NT2/D1 (cell line): ENCODE measurements at regions not wholly inside any gene's neighbourhood (a gene's known extent, or its start where the extent isn't known, plus 50 kb on each side); places are given as distances from the start of the nearest gene placed in this dataset.

Source experiments
- DNase-seq: peaks from one replicate; pipeline ENCODE4 v3.0.0-alpha.2; 2011; ENCODE audit warnings: low read depth, low spot score
- H3K27me3 ChIP-seq: 2 replicates; pipeline ENCODE4 v1.6.0; 2011; ENCODE audit warnings: mild to moderate bottlenecking; ENCODE audit not compliant: insufficient read length, insufficient read depth
- H3K36me3 ChIP-seq: 2 replicates; pipeline ENCODE4 v1.6.1; 2011; ENCODE audit warnings: mild to moderate bottlenecking, low read length, mixed read lengths; ENCODE audit not compliant: insufficient read depth, insufficient read length
- H3K4me1 ChIP-seq: 2 replicates; pipeline ENCODE4 v1.5.1; 2011; ENCODE audit not compliant: insufficient read depth, insufficient read length
- H3K4me3 ChIP-seq: 2 replicates; pipeline ENCODE4 v1.5.1; 2011; ENCODE audit warnings: low read depth; ENCODE audit not compliant: insufficient read length
- H3K9ac ChIP-seq: 2 replicates; pipeline ENCODE4 v1.6.0; 2011; ENCODE audit warnings: low read depth; ENCODE audit not compliant: insufficient read length
- H3K9me3 ChIP-seq: 2 replicates; pipeline ENCODE4 v1.5.1; 2011; ENCODE audit warnings: mild to moderate bottlenecking, low read length; ENCODE audit not compliant: insufficient read depth
- SUZ12 ChIP-seq: IDR thresholded peaks from 2 replicates; pipeline ENCODE4 v1.6.1; 2011; ENCODE audit not compliant: insufficient read length, insufficient read depth; ENCODE audit errors: extremely low read depth
- YY1 ChIP-seq: IDR thresholded peaks from 2 replicates; pipeline ENCODE4 v1.6.1; 2011; ENCODE audit not compliant: insufficient read length, insufficient read depth
- ZNF274 ChIP-seq: IDR thresholded peaks from 2 replicates; pipeline ENCODE4 v1.6.1; 2011; ENCODE audit warnings: mild to moderate bottlenecking, low read depth, low read length

DNA sequence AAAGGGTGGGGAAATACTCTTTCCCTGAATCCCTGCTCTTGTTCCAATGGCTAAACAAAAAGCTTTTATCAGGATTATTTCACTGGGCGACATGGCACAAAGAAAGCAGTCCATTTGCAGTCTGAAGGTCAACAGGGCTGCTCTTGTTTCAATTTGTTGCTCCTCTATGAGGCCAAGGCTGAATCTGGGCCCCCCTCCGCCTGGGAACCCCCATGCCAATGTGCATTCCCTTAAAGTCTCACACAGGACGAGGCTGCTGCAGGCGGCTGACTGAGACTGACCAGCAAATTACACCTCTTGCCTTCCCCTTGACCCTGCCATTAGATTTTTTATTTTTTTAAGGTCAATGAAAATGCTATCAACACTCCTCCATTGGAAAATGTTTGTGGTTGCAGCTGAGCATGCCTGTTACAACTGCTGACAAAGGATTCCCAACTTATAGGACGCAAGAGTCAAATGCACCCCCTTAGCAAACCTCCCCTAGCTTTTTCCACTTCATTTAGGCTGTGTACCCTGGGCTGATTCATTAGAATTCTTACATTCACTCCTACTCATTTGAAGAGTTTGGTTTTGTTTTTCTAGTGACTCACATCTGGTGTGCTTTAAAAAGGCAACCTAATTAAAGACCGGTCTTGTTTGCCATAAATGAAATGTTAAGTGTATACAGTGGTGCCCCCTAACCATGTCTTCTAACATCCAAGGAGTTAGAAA is 60.8 kb upstream of the ARHGEF3 start:
- Histone ChIP-seq H3K27me3 (no peaks in the 10 kb centered on the region), H3K9me3 (no peaks in the 10 kb centered on the region), H3K4me3 (no peak overlapping the region), H3K9ac (no peak overlapping the region), H3K36me3 (no peaks in the 10 kb centered on the region), H3K4me1 (peaks cover 4% of the 10 kb centered on the region)
- no peak for DNase-seq
- TF ChIP-seq ZNF274: no peak
- TF ChIP-seq YY1: no peak
- no peak for TF ChIP-seq SUZ12

GRCh38 chr3:56861511-56861910 is 59.8 kb upstream of the ARHGEF3 start:
- no peak overlapping the region for H3K9ac ChIP-seq
- H3K9me3 ChIP-seq: no peaks in the 10 kb centered on the region
- DNase-seq: no peak
- H3K4me1 ChIP-seq: peaks cover 4% of the 10 kb centered on the region
- H3K4me3 ChIP-seq: no peak overlapping the region
- no peaks in the 10 kb centered on the region for H3K36me3 ChIP-seq
- TF ChIP-seq SUZ12: no peak
- no peaks in the 10 kb centered on the region for H3K27me3 ChIP-seq

- Histone ChIP-seq H3K9me3 (no peaks in the 10 kb centered on the region), H3K36me3 (no peaks in the 10 kb centered on the region), H3K9ac (no peak overlapping the region), H3K27me3 (no peaks in the 10 kb centered on the region), H3K4me3 (no peak overlapping the region), H3K4me1 (peaks cover 4% of the 10 kb centered on the region)
- no peak for DNase-seq
- TF ChIP-seq ZNF274: no peak
- TF ChIP-seq YY1: no peak
- TF ChIP-seq SUZ12: no peak
Measured at GRCh38 chr3:56860939-56861338, 59.2 kb upstream of the ARHGEF3 start.

DNA sequence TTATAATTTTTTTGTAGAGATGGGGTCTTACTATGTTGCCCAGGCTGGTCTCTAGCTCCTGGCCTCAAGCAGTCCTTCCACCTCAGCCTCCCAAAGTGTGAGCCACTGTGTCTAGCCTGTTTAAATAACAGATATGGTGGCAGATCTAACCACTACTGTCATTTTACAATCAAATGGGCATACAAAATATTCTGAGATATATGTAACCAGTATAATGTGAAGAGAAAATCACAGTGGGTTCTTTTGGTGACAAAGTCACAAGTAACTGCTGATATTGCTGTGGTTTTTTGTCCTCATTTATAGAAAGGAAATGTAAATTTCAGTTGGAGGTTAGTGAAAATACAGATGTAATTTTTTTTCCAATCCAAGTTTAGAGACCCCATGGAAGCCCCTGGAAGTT is 58.6 kb upstream of the ARHGEF3 start:
- Histone ChIP-seq H3K9me3 (no peaks in the 10 kb centered on the region), H3K36me3 (no peaks in the 10 kb centered on the region), H3K9ac (no peak overlapping the region), H3K27me3 (no peaks in the 10 kb centered on the region), H3K4me3 (no peak overlapping the region), H3K4me1 (peaks cover 4% of the 10 kb centered on the region)
- TF ChIP-seq SUZ12: no peak
- TF ChIP-seq YY1: no peak
- TF ChIP-seq ZNF274: no peak
- no peak for DNase-seq

DNA sequence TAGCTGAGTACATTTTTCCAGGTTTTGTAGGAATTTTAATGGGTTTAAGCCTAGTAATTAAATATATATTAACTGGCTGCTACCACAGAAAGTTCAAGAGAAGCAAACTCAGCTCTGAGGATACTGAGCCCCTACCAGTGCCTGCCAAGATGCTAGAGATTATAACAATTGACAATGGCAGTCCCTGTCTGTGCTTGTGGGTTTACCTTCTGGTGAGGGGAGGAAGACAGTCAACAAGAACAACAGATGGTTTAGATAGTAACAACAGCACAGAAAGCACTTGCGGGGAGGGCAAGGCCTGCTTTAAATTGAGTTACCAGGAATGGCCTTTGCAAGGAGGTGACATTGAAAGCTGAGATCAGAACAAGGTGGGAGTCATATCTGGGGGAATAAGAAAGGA is 56.6 kb upstream of the ARHGEF3 start:
- no peaks in the 10 kb centered on the region for H3K27me3 ChIP-seq
- DNase-seq: no peak
- H3K9me3 ChIP-seq: no peaks in the 10 kb centered on the region
- no peak overlapping the region for H3K4me3 ChIP-seq
- no peak overlapping the region for H3K9ac ChIP-seq
- TF ChIP-seq YY1 (no peak), SUZ12 (no peak), ZNF274 (no peak)
- no peaks in the 10 kb centered on the region for H3K36me3 ChIP-seq
- peaks cover 4% of the 10 kb centered on the region for H3K4me1 ChIP-seq

GRCh38 chr3:56857178-56857577 is 55.4 kb upstream of the ARHGEF3 start:
- peaks cover 4% of the 10 kb centered on the region for H3K4me1 ChIP-seq
- H3K9me3 ChIP-seq: no peaks in the 10 kb centered on the region
- DNase-seq: no peak
- H3K9ac ChIP-seq: no peak overlapping the region
- no peaks in the 10 kb centered on the region for H3K27me3 ChIP-seq
- H3K4me3 ChIP-seq: no peak overlapping the region
- TF ChIP-seq SUZ12 (no peak), ZNF274 (no peak), YY1 (no peak)
- H3K36me3 ChIP-seq: no peaks in the 10 kb centered on the region

DNA sequence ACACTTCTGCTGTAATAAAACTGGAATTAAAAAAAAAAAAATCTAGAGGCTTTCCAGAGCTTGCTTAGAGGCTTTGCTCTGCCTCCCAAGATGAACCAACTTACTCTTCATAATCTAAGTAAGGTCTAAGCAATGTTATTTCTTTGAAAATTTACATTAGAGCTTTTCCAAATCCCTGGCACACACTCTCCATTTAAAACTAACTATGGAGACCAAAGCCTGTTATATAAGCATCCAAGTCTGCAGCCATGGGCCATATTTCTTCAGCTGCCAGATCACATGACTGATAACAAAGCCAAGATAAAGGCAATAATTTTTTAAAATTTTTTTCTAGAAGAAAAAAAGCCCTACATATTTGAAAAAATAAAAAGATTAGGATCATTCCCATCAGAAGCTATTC is 55.0 kb upstream of the ARHGEF3 start:
- H3K4me1 ChIP-seq: peaks cover 4% of the 10 kb centered on the region
- H3K9ac ChIP-seq: no peak overlapping the region
- no peak overlapping the region for H3K4me3 ChIP-seq
- TF ChIP-seq YY1 (no peak), ZNF274 (no peak), SUZ12 (no peak)
- H3K36me3 ChIP-seq: no peaks in the 10 kb centered on the region
- DNase-seq: no peak
- no peaks in the 10 kb centered on the region for H3K27me3 ChIP-seq
- no peaks in the 10 kb centered on the region for H3K9me3 ChIP-seq

DNA sequence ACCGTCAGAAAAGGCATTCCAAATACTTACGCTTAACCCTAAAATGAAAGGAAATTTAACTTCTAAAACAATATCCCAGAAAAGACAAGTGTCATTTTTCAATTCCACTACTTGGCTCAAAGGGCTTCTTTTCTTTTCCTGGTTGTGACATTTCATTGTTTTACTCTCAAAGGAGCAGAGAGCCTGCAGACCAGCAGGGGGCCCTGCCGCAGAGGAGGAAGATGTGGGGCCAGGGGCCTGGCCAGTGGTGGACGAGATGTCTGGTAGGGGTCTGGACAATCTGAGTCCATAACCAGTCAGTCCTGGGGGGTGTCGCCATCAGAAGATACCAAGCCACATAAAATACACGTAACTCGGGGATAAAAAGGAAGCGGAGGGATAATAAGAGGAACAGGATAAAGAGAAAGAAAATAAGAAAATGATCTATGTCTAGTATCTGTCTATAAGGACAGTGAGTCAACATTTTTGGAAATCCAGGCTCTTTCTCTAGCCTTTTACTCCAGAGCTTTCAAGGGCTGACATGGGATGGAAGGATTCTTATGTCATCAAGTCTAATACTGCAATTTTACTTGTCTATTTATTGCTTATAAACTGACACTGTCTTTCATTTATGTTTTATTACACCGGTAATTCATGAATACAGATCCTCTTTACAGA is 54.2 kb upstream of the ARHGEF3 start:
- peak; percentile 20 for DNase-seq
- H3K36me3 ChIP-seq: no peaks in the 10 kb centered on the region
- TF ChIP-seq YY1: no peak
- no peak for TF ChIP-seq SUZ12
- no peak for TF ChIP-seq ZNF274
- no peak overlapping the region for H3K4me3 ChIP-seq
- H3K27me3 ChIP-seq: no peaks in the 10 kb centered on the region
- peaks cover 3% of the 10 kb centered on the region for H3K4me1 ChIP-seq
- H3K9me3 ChIP-seq: no peaks in the 10 kb centered on the region
- H3K9ac ChIP-seq: no peak overlapping the region
